Frontal cortex (tissue), 3 donors: ENCODE measurements at regions not wholly inside any gene's neighbourhood (a gene's known extent, or its start where the extent isn't known, plus 50 kb on each side); places are given as distances from the start of the nearest gene placed in this dataset.
"Not testable (repeated sequence)": the region's sequence is repeated elsewhere in the genome, so short reads cannot be mapped to it uniquely, and the experiment has no call there.

Experiments
- DNase-seq, 2 donors: peaks; one replicate each; pipeline ENCODE4 v3.0.0; 2012; ENCODE audit warnings: low spot score in 2 of 2
- FAIRE-seq: peaks from 2 replicates; lab custom pipeline; 2012; peaks lifted over from hg19 to GRCh38; lab: Jason Lieb, UNC
- donor health status: control.
- donor health status: control.
- donor health status: control.

DNA sequence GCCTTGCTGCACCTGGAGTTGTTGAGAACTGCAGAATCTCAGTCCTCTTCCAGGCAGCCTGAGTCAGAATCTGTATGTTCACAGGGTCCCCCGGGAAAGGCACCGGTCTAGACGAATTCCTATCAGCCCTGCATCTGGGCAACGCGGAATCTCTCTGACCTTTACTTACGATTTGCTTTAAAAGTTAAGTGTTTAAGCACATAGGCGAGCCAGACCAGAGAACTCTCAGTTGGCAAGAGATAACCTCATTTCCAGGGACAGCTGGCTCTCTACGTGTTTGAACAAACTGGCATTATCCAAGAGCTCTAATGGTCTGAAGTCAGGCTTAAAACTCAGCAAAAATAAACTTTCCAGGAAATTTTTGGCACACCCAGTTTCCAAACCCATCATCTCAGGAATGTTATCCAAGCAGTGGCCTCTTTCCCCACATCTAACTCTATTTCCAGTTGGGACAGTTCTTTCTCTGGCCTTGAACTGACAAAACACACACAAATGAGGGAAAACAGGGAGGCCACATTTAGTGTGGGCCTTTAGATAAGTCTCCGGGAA lies 53.4 kb downstream of the HES1 start:
- FAIRE-seq, result no peak
- DNase-seq, result no peak

DNA sequence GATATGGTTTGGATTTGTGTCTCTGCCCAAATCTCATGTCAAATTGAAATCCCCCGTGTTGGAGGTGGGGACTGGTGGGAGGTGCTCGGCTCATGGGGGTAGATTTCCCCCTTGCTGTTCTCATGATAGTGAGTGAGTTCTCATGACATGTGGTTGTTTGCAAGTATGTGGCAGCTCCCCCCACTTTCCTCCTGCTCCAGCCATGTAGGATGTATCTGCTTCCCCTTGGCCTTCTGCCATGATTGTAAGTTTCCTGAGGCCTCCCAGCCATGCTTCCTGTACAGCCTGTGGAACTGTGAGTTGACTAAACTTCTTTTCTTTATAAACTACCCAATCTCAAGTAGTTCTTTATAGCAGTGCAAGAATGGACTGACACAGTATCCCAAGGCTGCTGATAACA lies 55.9 kb downstream of the HES1 start:
- DNase-seq, FAIRE-seq: not testable (repeated sequence)

DNA sequence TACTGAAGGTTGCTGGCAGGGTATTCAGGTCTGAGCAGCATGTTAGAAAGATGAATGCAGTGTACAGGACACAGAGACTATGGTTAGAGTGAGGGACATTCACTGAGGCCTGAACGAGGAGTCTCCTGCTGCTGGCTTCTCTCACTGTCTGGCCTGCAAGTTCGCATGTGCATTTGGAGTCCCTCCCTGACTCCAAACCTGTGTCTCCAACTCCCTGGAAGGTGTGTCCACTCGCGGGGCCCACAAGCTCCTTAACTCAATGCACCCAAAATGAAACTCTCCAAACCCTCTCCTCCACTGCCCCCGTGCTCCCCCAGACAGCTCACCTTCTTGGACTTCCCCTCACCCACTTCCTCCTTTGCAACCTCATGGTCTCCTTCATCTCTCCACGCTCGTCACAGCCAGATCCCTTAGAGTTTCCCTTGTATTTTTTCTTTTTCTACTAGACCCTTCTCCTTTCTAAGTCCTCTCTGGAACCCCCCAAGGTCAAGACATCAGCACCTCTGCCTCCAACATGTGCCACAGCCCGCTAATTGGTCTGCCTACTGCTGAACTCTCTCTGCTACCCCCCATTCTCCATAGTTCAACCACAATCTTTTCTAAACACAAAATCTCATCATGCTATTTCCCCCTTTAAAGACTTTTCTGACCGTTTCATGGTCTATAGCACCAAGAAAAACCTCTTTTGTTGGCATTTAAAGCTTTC lies 58.3 kb downstream of the HES1 start:
- no peak for FAIRE-seq
- no peak for DNase-seq

DNA sequence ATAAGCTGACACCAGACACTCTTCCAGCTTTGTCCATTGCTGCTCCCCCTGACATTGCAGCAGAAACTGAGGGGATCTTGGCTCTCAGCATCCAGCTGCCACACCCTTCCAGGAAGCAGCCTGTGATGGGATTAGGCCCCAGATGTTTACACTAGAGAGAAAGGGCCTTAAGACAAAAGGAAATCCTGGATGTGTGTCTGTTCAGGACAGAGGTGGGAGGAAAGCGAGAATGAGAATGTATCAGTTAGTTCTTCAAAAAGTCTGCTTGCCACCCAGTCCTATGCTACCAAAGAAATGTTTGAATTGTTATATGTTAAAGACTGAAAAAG lies 58.8 kb downstream of the HES1 start:
- DNase-seq (no peak), FAIRE-seq (no peak)

DNA sequence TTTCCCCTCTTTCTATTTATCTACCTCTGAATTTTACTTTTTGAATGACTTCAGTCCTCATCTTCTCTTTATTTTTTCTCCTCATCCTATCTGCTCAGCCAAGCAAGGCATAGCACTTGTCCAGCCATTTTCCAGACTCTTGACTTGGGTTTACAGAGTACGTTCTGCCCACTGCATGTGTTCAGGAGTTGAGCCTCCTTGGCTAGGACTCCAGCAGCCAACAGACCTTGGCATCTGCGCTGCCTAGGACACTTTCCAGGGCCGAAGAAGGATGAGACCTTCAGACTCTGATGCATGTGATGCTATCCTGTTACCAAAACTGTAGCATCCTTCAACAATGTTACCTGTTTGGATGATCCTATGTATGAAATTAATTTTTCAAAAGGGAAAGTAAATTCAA lies 59.7 kb downstream of the HES1 start:
- FAIRE-seq (no peak), DNase-seq (no peak)

DNA sequence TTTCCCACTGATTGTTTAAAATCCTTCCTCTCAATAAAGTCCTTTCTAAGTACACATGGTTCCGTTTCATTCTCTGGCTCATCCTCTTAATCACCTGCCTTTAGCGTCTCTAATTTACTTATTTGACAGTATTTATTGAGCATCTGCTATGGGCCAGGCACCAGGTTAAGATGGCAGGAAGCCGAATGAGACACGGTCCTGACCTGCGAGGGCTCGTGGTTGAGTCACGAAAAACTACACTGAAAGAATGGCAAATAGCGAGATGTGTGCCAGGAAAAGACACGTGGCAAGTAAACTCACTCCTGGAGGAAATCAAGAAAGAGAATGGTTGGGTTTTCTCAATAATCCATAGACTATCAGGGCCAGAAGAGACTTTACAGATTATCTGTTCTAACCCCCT lies 60.9 kb downstream of the HES1 start:
- FAIRE-seq, result no peak
- no peak for DNase-seq

DNA sequence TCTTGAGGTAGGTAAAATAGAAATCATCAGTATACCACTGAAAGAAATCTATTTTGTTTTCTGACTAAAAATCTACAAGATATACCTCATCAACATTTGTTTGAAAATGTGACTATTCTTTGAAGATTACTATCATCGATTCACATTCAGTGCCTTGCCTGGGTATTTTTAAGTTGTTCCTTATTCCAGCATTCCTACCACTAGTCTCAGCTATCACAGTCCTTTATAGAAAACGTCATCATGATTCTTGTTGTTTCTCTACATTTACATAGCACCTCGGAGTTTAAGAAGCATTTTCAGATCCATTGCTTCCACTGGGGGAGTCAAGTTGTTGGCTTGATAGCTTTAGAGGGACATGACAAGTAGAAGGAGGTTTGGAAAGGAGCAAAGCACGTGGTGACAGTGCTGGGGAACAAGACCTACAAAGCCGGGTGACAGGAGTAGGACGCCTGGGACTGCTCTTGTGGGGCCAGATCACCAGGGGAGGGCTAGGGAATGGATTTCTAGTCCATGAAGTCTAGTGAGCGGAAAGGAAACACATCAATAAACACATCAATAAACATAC lies 61.5 kb downstream of the HES1 start:
- FAIRE-seq (no peak), DNase-seq (no peak)

DNA sequence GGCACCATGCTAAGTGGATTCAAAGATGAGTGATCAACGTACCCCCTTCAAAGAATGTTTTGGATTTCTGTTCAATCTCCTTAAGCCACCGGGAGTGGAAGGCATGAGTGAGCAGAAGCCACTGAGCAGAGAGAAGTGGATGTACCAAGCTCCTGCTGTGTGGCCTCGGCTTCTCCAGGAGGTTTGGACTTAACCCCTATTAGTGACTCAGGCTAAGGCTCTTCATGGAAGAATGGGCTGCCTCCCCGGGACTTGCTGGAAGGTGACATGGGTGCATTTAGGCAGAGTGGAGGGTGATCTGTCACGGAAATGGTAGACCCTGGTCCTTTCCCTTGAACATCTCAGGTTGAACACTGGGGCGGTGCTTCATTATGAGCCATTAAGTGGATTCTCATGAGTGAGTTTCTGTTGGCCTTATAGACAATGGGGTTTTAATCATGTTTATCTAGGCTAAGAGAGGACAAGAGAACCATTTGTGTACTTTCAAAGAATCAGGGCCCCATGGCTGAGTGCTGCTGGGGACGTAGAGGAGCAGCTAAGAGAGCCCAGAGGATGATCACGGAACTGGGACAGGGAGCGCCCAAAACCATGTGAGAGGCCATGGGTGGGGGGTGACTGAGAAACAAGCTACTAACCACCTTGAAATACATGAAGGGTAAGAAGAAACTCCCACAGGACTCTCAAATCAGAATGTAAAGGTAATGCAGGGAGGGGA lies 62.2 kb downstream of the HES1 start:
- DNase-seq, result no peak
- no peak for FAIRE-seq

DNA sequence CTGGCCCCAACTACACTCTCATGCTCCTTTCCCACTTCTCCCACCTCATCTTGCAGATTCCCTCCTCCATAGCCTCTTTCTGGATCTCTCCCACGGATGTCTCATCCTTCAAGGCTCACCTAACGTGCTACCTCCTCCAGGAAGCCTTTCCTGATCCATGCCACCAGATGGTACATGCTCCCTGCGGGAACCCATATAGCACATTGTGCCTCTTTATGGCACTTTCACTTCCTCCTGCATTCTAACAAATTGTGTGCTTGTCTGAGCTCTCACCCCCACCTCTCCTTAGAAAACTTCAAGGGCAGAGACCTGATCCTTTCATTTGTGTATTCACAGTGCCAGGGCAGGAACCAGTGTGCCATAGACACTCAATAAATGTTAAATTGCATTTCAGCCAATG lies 63.0 kb downstream of the HES1 start:
- no peak for FAIRE-seq
- DNase-seq, result no peak

DNA sequence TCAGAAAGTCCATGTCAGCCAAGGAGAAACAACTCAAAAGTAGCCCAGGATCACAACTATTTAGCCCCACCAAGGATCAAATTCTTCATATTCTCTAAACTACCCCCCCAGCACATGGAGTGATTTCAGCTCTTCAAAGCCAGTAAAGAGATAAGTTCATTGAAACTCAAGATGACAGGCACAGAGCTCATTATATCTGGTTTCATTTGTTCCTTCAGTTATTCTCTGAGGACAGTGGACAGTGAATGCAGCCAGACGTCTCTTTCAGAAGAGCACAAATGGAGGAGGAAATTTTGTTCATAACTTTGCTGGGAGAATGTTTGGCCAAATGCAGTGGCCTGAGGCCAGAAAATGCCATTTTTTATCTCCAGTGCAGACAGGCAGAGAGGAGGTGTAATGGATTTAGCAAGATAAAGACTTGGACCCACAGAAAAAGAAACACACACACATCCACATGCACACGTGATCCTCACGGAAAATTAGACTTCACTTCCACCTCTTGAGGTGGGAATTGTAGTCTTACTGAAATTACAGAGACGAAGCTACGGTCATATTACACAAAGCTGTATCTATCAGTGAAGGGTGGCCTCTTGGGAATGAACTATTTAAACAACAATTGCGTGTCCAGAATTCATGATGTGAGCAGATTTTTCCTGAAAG lies 64.6 kb downstream of the HES1 start:
- no peak for DNase-seq
- no peak for FAIRE-seq

DNA sequence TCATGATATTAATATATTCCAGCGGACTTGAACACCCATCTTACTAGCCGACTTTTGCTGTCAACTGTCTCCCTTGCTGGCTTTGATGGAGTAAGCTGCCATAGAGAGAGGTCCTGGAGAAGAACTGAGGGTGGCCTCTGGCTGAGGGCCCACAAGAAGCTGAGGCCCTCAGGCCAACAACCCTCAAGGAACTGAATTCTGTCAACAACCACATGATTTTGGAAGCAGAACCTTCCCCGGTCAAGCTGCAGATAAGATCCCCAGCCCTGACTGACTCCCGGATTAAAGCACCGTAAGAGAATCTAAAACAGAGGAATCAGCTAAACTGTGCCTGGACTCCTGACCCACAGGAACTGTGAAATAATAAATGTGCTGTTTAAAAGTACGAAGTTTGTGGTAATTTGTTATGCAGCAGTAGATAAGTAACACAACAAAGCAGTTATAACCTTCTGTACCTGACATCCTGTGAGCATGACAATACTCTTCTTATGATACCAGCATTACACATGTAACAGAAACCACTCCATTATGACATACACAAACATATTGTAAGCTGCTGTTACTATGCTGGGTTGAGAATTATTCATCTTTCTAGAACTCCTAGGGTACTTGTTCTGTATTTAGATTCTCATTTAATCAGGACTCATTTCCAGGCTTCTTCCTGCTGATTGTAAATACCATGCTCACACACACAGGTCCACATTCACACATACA lies 66.2 kb downstream of the HES1 start:
- no peak for DNase-seq
- no peak for FAIRE-seq

DNA sequence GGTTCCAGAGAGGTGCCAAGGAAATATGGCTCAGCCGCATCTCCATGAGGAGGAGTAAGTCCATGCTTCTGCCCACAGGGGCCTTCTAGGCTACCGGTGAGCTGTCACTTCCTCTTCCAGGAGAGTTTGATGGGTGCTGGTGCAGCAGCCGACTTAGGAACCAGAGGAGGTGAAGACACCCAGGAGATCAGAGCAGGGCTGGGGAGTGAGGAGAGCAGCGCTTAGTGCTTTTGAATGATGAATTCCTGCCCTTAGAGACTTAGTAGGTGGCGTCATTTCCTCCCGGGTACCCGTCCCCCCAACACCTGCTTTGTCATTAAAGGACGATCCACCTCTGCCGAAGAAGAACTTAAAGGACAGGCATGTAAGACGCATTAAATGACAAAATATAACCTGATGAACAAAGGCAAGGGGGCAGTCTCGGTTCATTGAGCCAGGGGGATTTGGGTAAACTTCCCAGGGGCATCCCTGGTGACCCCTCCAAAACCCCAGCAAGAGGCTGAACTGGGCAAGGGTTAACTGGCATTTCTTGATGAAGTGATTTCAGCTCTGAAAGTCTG lies 67.6 kb downstream of the HES1 start:
- FAIRE-seq, result no peak
- no peak for DNase-seq

DNA sequence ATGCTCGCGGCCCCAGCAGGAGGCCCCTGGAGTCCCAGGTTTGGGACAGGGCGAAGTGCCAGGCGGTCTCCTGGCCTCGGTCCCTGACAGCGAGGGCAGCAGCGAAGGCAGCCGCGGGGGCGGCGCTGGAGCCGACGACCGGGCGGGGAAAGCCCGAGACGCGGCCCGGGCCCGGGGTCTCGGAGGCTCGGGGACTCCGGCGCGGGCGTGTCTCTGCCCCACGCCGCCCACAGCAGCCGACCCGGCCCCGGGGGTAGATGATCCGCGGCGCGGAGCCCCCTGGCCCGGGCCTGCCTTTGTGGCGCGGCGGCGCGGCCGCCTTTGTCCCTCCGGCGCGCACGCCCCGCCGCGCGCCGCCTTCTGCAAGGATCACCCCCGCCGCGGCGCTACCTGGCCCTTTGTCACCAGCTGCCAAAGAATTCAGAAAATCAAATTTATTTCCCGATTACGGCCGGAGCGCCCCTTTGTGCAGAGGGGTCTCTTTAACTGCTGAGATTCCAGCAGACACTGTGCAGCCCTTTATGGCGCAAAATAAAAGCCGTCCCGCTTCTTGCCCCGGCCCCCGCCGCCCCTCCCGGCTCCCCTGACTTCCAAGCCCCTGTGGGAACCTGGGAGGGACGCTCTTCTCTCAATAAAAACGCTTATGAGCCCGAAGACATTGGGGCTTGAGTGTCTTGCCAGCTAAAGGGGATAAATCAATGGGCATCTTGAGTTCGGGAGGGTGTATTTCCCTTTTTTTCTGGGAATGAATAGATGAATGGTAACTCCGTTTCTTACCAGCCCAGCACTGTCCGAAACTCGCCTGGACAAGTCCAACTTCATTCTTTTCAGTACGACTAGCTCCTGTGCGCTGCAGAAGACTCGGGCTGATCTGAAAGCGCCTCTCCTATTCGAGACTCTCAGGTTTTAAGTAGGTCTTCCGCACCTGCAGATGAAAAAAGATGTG lies 68.4 kb downstream of the HES1 start:
- FAIRE-seq, result no peak
- peak in 1 of 2 donors; percentile 41 for DNase-seq

DNA sequence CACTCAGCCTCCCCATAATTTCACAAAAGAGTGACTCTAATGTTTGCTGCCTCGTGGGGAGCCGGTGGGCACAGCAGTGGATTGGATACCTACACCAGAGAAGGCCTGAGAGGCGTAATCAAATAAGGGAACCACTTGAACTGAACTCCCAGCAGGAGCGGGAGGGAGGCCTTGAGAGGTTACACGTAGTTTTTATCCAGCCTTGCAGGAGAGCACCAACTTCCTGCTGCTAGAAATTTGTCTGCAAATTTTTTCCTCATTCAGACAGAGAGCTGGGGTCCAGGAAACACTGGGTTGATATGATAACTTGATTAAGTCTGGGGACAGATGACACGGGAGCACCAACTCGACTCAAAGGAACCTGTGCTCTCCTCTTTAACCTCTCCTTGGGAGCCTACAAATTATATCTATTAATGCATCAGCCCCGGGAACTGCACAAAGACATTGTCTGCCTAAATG lies 69.8 kb downstream of the HES1 start:
- no peak for FAIRE-seq
- no peak for DNase-seq

DNA sequence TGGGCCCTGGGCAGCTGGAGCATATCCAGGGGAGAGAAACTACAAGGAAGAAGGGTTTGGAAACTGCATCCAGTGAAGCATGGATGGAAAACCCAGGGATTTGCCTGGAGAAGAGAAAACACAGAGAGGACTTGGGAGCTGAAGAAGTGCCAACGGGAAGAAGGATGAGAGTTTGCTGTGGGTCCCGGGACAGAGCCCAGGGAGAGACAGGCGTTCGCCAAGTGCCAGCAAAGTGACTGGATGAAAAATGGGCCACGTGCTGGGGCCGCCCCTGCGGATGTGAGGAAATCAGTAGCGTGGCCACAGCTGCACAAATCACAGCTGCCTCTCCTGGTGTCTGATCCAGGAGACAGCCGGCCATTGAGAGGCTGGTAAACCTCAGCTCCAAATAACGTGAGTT lies 70.4 kb downstream of the HES1 start:
- FAIRE-seq (no peak), DNase-seq (no peak)

DNA sequence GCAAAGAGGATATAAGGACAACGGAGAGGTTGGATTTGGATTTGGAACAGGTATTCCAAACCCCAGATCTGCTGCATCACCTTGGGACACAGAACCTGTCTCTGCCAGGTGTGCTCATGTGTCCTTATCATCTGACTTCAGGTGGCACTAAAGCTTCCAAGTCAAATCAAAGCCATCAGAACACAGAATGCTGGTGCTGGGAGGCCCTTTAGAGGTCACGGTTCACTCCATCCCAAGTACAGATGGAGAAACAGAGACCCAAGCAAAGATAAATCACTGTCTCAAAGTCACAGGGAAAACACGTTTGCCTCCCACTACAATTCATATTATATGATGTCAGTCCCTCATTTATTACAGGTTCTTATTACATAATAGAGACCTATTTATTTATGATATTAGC lies 72.8 kb downstream of the HES1 start:
- DNase-seq (no peak), FAIRE-seq (no peak)

DNA sequence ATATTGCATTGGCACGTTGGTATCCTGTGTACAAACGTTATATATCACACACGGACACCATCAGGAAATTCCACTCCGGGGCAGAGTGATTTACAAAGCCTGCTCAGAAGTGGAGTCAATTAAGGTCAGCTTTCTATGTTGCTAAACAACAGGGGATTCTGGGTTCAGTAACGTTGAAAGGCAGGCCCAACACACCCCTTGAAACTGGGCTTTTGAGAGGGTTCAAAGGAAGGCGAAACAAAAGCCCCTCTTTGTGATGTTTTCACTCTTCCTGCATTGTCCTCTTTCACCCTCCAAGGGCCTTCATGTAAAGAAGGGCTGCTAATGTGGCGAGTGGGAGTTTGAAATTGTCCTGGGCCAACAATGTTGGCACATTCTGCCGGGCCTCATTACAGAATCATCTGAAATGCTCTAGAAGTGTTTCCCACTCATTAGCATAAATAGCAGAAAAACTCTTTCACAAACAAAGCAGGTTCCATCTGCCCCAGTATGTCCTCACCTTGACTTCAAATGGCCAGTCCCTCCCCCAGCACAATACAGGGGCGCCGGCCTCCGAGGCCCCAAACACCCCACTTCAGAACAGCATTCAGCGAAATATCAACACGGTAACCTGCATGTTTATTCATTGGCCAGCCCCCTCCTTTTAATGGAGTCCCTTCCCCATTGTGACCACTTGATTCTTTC lies 76.4 kb downstream of the HES1 start:
- DNase-seq, result no peak
- FAIRE-seq, result no peak

DNA sequence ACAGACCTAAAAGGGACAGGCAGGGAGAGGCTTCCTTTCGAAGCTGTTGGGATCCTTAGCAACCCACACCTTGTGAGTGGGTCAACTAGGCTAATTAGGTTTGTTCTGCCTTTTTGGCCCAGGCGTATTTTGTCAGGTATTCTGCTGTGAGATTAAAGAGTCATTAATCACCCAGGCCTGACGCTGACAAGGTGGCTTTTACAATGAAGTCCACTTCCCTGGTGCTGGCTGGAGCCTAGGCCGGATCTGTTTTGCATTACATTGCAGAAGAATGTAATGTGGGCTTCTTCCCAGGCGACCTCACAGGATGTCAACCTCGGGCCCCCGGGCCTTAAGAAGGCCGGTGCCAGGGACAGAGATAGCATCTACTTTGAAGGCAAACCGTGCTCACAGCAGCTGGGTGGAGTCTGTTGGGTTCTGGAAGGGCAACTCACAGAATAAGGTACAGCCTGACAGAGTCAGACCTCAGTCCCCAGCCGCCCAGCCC lies 76.9 kb downstream of the HES1 start:
- no peak for FAIRE-seq

More for the DNA sequence above, 76.9 kb downstream of the HES1 start:
- no peak for DNase-seq
